ENCODE measurements at regions not wholly inside any gene's neighbourhood (a gene's known extent, or its start where the extent isn't known, plus 50 kb on each side); places are given as distances from the start of the nearest gene placed in this dataset.

GRCh38 chr4:100949350-100949935 is 397.9 kb downstream of the PPP3CA start:
- H3K4me3 ChIP-seq (IDR thresholded peaks at IDR 0.05; ENCODE audit: insufficient read depth, low read depth, low read length) = no peak overlapping the region
- TF ChIP-seq CTCF (conservative IDR thresholded peaks at IDR 0.05; ENCODE audit: low read depth, low read length) = no peak
- no peaks in the 10 kb centered on the region for H3K36me3 ChIP-seq (ENCODE audit: insufficient read depth)
- H4K20me1 ChIP-seq (ENCODE audit: insufficient read depth) = no peaks in the 10 kb centered on the region
- H3K27ac ChIP-seq = no peak overlapping the region
- no peak overlapping the region for H3K9ac ChIP-seq
- H3K79me2 ChIP-seq (ENCODE audit: insufficient read depth, low read depth) = no peaks in the 10 kb centered on the region
- no peak overlapping the region for H2AFZ ChIP-seq (ENCODE audit: low read depth)
- no peaks in the 10 kb centered on the region for H3K27me3 ChIP-seq (ENCODE audit: insufficient read depth, low read depth)
- H3K4me2 ChIP-seq = no peak overlapping the region
- H3K4me1 ChIP-seq (ENCODE audit: low read depth, poor library complexity, severe bottlenecking) = no peaks in the 10 kb centered on the region

GRCh38 chr4:100948911-100949310 is 398.4 kb downstream of the PPP3CA start:
- Histone ChIP-seq H3K27me3 (ENCODE audit: insufficient read depth, low read depth) (no peaks in the 10 kb centered on the region), H3K4me3 (IDR thresholded peaks at IDR 0.05; ENCODE audit: insufficient read depth, low read depth, low read length) (no peak overlapping the region), H2AFZ (ENCODE audit: low read depth) (no peak overlapping the region), H3K4me1 (ENCODE audit: low read depth, poor library complexity, severe bottlenecking) (no peaks in the 10 kb centered on the region), H3K36me3 (ENCODE audit: insufficient read depth) (no peaks in the 10 kb centered on the region), H3K27ac (no peak overlapping the region), H3K79me2 (ENCODE audit: insufficient read depth, low read depth) (no peaks in the 10 kb centered on the region), H4K20me1 (ENCODE audit: insufficient read depth) (no peaks in the 10 kb centered on the region), H3K9ac (no peak overlapping the region), H3K4me2 (no peak overlapping the region)
- TF ChIP-seq CTCF (conservative IDR thresholded peaks at IDR 0.05; ENCODE audit: low read depth, low read length) = no peak

GRCh38 chr4:100945789-100946188 is 401.5 kb downstream of the PPP3CA start:
- TF ChIP-seq CTCF (conservative IDR thresholded peaks at IDR 0.05; ENCODE audit: low read depth, low read length) = no peak
- H3K27ac ChIP-seq = no peak overlapping the region

GRCh38 chr4:100938698-100939097 is 408.6 kb downstream of the PPP3CA start:
- Histone ChIP-seq H3K27me3 (ENCODE audit: insufficient read depth, low read depth) (no peaks in the 10 kb centered on the region), H3K4me1 (ENCODE audit: low read depth, poor library complexity, severe bottlenecking) (no peaks in the 10 kb centered on the region), H2AFZ (ENCODE audit: low read depth) (no peak overlapping the region), H3K9ac (no peak overlapping the region), H3K4me3 (IDR thresholded peaks at IDR 0.05; ENCODE audit: insufficient read depth, low read depth, low read length) (no peak overlapping the region), H3K36me3 (ENCODE audit: insufficient read depth) (no peaks in the 10 kb centered on the region), H3K4me2 (no peak overlapping the region), H3K79me2 (ENCODE audit: insufficient read depth, low read depth) (no peaks in the 10 kb centered on the region), H4K20me1 (ENCODE audit: insufficient read depth) (no peaks in the 10 kb centered on the region), H3K27ac (no peak overlapping the region)
- no peak for TF ChIP-seq CTCF (conservative IDR thresholded peaks at IDR 0.05; ENCODE audit: low read depth, low read length)

More at GRCh38 chr4:100945789-100946188, 401.5 kb downstream of the PPP3CA start:
- no peaks in the 10 kb centered on the region for H4K20me1 ChIP-seq (ENCODE audit: insufficient read depth)
- no peaks in the 10 kb centered on the region for H3K27me3 ChIP-seq (ENCODE audit: insufficient read depth, low read depth)
- no peaks in the 10 kb centered on the region for H3K79me2 ChIP-seq (ENCODE audit: insufficient read depth, low read depth)
- H3K4me1 ChIP-seq (ENCODE audit: low read depth, poor library complexity, severe bottlenecking) = no peaks in the 10 kb centered on the region
- no peak overlapping the region for H3K4me3 ChIP-seq (IDR thresholded peaks at IDR 0.05; ENCODE audit: insufficient read depth, low read depth, low read length)
- H3K4me2 ChIP-seq = no peak overlapping the region
- no peak overlapping the region for H2AFZ ChIP-seq (ENCODE audit: low read depth)
- H3K36me3 ChIP-seq (ENCODE audit: insufficient read depth) = no peaks in the 10 kb centered on the region
- H3K9ac ChIP-seq = no peak overlapping the region

Data from KMS-11 (cell line).